Myocyte (in vitro differentiated cells): ENCODE measurements at regions not wholly inside any gene's neighbourhood (a gene's known extent, or its start where the extent isn't known, plus 50 kb on each side); places are given as distances from the start of the nearest gene placed in this dataset.

ENCODE experiments used
- DNase-seq: peaks from one replicate; pipeline ENCODE4 v3.0.0-alpha.2; 2012; ENCODE audit warnings: low read depth

DNA sequence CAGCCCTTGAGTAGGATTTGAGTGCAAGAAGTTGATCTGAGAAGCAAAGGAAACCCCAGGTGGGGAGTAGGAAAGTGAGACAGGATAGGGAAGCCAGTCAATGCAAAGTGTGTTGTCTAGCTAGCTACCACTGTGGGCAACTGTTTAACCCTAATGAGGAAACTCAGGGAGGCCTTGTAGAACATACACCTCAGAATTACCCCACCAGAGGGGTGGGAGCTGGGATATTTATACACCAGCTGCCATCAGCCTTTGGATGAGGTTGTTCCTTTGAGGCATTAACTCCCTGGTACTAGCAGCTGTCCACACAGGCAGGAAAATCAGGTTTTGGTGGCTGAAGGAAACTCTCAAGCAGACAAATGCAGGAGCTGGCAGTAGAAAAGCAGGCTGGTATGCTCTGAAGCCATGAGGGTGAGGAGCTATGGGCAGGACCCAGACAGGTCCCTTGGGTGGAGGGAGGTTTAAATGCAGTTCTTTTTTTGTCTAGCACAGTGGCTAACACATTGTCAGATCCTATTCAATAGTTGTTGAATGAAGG, 60.1 kb upstream of the ARID5B start:
- DNase-seq, result peak; percentile 67

- DNase-seq, result peak; percentile 32
Observed at GRCh38 chr10:61842755-61843497, 58.6 kb upstream of the ARID5B start.

GRCh38 chr10:61844116-61844822, 57.2 kb upstream of the ARID5B start:
- DNase-seq, result no peak

DNA sequence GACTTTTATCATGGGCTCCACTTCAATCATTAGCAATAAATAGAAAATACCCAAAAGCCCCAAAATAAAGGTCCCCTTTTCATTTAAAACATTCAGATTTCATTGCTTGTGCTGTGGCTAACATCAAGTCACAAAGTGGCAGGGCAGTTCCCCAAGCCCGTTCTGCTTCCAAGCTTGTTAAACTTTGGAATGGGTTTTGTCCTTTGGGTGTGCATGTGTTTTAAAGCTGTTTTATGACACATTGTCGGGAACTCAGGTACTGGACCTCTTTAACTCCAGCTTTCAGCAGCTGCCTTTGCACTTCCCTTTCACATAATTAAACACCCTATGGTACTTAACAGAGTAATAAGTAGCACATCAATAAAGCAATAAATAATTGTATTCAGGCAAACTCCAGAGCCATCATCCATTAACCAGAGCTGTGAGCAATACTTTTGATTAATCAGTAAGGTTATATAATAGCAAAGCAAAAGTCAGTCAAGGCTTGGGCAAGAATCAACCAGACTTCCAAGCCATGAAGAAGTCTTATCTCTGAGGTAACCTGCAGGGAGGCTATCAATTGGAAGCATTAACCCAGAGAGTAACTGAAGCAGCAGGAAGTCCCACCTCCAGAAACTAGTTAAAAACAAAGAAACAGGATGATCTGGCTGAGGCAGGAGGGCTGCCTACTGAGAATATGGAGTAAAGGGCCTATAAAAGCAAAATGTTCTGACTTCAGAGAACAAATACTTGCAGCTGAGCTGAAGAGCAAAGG, 56.1 kb upstream of the ARID5B start:
- DNase-seq, result no peak

DNA sequence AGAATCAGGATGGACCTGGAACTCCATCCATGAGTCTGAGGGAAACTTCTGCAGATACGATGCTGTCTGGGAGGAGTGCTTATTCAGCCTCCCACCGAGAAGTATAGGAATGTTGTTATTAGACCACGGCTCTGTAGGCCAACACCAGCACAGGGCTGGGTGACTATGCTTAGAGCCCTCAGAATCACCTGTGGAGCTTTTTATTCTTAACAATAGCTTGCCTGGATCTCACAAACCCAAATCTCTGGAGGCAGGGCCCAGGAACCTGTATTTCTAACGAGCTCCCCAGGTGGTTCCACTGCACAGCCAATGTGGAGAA, 55.6 kb upstream of the ARID5B start:
- DNase-seq, result no peak

GRCh38 chr10:61846370-61847031, 55.0 kb upstream of the ARID5B start:
- no peak for DNase-seq

GRCh38 chr10:61847087-61847486, 54.4 kb upstream of the ARID5B start:
- DNase-seq, result no peak

DNA sequence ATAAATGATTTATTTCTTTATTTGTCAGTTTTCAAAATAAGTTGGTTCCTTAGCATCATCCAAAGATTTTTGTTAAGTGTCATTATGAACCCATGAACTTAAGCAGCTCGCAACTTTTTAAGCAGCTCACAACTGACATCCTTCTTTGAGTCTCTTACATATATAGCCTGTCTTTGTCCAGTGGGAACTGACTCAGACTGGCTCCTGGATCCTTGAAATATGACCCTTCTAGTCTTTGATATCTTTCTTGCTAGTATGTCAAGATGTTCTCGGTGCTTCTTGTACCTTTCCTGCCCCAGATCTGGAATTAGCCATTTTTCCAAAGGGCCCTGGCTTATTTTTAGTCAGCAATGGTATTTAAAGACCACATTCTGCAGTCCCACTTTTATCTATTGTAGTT, 53.9 kb upstream of the ARID5B start:
- DNase-seq, result peak; percentile 32

DNA sequence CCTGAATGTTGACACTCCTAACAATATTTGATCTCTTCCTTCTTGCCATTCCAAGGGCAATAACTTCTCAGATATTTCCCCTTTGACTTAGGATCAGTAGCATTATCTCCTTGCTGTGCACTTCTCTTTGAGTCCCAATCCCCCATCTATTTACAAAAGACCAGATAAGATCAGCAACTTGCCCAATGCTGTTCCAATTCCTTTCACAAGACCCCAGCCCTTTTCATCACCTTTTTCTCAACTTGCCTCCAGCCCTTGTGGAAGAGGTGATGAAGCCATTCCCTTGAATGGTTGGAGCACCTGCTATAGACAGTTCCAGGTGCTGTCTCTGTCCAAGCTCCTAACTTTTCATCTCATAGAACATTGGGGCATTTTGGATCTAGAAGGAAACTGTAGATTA, 51.1 kb upstream of the ARID5B start:
- no peak for DNase-seq
